ENCODE measurements at regions not wholly inside any gene's neighbourhood (a gene's known extent, or its start where the extent isn't known, plus 50 kb on each side); places are given as distances from the start of the nearest gene placed in this dataset.
"Not testable (repeated sequence)": the region's sequence is repeated elsewhere in the genome, so short reads cannot be mapped to it uniquely, and the experiment has no call there.

DNA sequence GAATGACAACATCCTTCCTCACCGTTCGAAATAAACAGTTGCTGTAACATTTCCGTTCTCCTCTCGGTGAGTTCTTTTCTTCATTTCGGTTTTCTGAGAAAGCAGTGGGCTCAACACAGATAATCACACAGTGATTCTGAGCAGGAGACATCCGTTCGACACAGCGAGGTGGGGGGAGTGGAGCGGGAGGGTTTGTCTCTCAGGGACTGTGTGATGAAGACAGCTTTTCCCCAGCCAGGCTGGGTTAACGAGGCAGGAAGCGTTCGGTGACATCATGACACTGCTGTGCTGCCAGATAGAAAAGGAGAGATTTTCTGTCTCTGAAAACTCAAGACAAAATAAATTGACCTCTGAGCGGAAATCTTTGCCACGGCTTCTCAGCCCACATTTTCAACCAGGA, 119.3 kb downstream of the CRLF2 start:
- TF ChIP-seq, protein P1, sequence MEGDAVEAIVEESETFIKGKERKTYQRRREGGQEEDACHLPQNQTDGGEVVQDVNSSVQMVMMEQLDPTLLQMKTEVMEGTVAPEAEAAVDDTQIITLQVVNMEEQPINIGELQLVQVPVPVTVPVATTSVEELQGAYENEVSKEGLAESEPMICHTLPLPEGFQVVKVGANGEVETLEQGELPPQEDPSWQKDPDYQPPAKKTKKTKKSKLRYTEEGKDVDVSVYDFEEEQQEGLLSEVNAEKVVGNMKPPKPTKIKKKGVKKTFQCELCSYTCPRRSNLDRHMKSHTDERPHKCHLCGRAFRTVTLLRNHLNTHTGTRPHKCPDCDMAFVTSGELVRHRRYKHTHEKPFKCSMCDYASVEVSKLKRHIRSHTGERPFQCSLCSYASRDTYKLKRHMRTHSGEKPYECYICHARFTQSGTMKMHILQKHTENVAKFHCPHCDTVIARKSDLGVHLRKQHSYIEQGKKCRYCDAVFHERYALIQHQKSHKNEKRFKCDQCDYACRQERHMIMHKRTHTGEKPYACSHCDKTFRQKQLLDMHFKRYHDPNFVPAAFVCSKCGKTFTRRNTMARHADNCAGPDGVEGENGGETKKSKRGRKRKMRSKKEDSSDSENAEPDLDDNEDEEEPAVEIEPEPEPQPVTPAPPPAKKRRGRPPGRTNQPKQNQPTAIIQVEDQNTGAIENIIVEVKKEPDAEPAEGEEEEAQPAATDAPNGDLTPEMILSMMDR (IDR thresholded peaks at IDR 0.05; ENCODE audit: control extremely low read depth, extremely low read depth, low read depth, missing control alignments) = no peak
- CTCF ChIA-PET = no interaction called here
- POLR2A ChIA-PET = no interaction called here
- DNase-seq (ENCODE audit: extremely low spot score) = no peak

DNA sequence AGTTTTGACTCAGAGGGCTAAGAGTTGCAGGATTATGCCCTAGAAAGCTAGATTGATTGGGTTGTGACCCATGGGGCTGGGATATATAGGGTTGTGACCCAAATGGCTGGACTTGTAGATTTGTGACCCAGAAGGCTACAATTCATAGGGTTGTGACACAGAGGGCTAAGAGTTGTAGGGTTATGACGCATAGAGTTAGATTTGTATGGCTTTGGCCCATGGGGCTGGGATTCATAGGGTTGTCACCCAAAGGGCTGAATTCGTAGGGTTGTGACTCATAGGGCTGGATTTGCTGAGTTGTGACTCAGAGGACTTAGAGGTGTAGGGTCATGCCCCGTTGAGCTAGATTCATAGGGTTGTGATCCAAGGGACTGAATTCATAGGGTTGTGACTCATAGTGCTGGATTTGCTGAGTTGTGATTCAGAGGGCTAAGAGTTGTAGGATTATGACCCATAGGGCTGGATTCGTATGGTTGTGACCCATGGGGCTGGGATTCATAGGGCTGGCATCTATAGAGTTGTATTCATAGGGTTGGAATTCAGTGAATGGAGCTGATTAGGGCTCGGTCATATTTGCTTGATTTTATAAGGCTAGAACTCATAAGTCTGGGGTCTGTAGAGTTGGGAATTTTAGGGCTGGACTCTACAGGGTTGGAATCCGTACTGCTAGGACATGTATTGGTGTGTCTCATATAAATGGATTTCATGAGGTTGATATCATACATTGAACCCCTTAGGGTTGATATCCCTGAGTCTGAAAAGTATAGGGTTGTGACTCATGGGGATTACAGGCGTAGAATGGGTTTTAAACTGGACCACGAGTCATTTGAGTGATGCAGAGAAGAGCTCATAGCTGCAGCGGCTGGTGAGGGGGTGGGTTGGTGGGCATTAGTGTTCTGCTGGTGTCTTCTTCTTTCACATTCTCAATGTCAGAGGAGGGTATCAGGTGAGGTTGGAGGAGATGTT, 125.7 kb downstream of the CRLF2 start:
- CTCF ChIA-PET = no interaction called here
- TF ChIP-seq, protein P1 (IDR thresholded peaks at IDR 0.05; ENCODE audit: control extremely low read depth, extremely low read depth, low read depth, missing control alignments) = no peak
- DNase-seq (ENCODE audit: extremely low spot score) = no peak
- POLR2A ChIA-PET = no interaction called here

- CTCF ChIA-PET, POLR2A ChIA-PET: not testable (repeated sequence)
Observed at GRCh38 chrX:1085871-1086270, 126.6 kb downstream of the CRLF2 start.

DNA sequence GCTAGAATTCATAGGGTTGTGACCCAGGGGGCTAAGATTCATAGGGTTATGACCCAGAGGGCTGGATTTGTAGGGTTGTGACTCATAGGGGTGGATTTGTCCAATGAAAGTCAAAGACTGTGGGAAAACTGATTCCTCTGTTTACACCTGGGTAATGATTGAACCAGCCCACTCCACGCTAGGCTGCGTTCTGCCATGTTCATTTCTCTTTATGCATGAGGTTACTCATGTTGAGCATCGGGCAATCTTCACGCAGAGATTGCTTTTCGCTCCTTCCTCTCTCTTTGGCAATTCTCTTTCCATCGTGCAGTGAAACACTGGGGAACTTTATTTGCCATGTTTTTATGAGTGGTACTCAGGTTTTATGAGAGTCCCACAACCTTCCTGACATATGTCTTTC, 127.8 kb downstream of the CRLF2 start:
- TF ChIP-seq, protein P1 (IDR thresholded peaks at IDR 0.05; ENCODE audit: control extremely low read depth, extremely low read depth, low read depth, missing control alignments) = no peak
- ChIA-PET POLR2A (no interaction called here), CTCF (no interaction called here)
- DNase-seq (ENCODE audit: extremely low spot score) = no peak

More at GRCh38 chrX:1085871-1086270, 126.6 kb downstream of the CRLF2 start:
- DNase-seq (ENCODE audit: extremely low spot score) = not testable (repeated sequence)

- CTCF ChIA-PET = no interaction called here
- POLR2A ChIA-PET = no interaction called here
Observed at GRCh38 chrX:1076871-1077651, 135.4 kb downstream of the CRLF2 start.

DNA sequence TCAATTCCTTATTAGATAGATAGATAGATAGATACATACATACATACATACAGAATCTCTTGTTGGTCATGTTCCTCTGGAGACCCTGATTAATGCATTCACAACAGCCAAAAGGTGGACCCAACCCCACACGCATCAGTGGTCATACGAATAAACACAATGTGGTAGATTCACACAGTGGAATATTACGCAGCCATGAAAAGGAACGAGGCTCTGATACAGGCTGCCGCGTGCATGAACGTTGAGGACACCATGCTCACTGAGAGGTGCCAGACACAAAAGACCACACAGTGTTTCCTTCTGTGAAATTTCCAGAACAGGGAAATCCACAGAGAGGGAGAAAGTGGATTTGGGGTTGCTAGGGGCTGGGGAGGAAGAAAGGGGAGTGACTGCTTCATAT, 136.7 kb downstream of the CRLF2 start:
- no peak for DNase-seq (ENCODE audit: extremely low spot score)
- POLR2A ChIA-PET = no interaction called here
- TF ChIP-seq, protein P1 (IDR thresholded peaks at IDR 0.05; ENCODE audit: control extremely low read depth, extremely low read depth, low read depth, missing control alignments) = no peak
- CTCF ChIA-PET = no interaction called here

More at GRCh38 chrX:1076871-1077651, 135.4 kb downstream of the CRLF2 start:
- TF ChIP-seq, protein P1 (IDR thresholded peaks at IDR 0.05; ENCODE audit: control extremely low read depth, extremely low read depth, low read depth, missing control alignments) = no peak
- DNase-seq (ENCODE audit: extremely low spot score) = no peak

DNA sequence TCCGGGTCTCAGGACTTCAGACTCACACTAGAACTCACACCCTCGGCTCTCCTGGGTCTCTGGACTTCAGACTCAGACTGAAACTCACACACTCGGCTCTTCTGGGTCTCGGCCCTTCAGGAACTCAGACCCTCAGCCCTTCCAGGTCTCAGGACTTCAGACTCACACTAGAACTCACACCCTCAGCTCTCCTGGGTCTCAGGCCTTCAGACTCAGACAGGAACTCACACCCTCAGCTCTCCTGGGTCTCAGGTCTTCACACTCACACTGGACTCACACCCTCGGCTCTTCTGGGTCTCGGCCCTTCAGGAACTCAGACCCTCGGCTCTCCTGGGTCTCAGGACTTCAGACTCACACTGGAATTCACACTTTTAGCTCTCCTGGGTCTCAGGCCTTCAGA, 137.3 kb downstream of the CRLF2 start:
- no peak for DNase-seq (ENCODE audit: extremely low spot score)
- TF ChIP-seq, protein P1 (IDR thresholded peaks at IDR 0.05; ENCODE audit: control extremely low read depth, extremely low read depth, low read depth, missing control alignments) = no peak
- ChIA-PET POLR2A (no interaction called here), CTCF (no interaction called here)

Data from GM10248 (cell line).